GM19438 (cell line): ENCODE measurements at regions not wholly inside any gene's neighbourhood (a gene's known extent, or its start where the extent isn't known, plus 50 kb on each side); places are given as distances from the start of the nearest gene placed in this dataset.

Source experiments
- ATAC-seq: cut with Tn5 transposase; IDR thresholded peaks from one replicate; pipeline ENCODE4 v1.9.1; 2021; ENCODE audit warnings: low read depth; ENCODE audit not compliant: unreplicated experiment

DNA sequence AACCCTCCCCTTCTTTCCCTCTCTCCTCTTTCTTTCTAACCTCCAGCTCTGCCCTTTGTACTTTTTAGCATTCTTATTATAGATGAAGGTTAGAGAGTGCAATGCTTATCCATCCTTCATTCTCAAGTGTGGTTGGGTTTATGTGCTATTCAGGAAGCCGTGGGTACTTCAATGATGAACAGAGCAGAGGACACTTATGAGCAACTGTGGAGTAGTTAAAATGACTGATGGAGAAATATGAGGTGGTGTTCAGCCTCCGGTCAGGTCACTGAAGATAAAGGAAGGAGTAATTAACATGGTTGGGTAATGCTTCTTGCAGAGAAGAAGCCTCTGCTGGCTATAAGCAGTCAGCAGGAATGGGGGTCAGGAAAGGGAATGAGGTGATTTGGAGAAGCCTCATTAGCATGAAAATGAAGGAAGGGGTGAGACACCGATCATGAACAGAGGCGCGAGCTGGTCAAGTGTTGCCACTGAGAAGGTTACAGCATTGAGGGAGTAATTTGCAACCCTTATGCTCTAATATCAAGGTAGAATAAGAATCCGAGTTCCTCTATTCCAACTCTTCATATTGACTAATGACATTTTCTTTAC is 174.7 kb downstream of the LPIN1 start:
- ATAC-seq, result no peak

DNA sequence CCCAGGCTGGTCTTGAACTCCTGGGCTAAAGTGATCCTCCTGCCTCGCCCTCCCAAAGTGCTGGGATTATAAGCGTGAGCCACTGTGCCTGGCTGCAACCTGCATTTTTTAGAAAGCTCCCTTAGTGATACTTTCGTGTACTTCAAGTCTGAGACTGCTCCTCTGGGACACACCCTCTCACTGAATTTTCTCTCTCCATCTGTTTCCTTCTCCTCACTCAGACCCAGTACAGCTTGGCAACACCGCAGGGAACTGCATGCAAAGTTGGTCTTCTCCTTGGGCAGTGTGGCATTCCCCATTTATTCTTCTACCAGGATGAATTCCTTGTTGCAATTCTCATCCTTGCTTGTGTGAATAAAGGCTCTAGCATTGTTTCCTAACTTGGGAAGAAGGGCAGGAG is 175.9 kb downstream of the LPIN1 start:
- no peak for ATAC-seq

DNA sequence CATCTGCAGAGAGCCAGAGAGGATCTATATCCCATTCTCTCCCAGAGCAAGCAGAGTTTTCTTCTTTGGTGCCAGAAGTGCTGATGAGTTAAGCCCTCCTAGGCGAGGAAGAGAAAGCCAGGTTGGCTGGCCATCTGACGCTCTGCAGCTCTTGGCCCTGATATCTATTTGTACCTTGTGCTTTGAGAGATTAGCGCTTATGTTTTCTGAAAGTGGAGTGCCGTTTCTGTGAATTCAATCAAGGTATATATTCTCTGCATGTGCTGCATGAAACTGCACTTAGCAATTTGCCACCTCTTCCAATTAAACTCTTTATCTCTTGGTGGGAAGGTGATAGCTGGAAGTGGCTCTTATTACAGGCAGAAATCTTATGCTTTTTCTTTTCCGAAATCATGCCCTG is 177.5 kb downstream of the LPIN1 start:
- no peak for ATAC-seq

DNA sequence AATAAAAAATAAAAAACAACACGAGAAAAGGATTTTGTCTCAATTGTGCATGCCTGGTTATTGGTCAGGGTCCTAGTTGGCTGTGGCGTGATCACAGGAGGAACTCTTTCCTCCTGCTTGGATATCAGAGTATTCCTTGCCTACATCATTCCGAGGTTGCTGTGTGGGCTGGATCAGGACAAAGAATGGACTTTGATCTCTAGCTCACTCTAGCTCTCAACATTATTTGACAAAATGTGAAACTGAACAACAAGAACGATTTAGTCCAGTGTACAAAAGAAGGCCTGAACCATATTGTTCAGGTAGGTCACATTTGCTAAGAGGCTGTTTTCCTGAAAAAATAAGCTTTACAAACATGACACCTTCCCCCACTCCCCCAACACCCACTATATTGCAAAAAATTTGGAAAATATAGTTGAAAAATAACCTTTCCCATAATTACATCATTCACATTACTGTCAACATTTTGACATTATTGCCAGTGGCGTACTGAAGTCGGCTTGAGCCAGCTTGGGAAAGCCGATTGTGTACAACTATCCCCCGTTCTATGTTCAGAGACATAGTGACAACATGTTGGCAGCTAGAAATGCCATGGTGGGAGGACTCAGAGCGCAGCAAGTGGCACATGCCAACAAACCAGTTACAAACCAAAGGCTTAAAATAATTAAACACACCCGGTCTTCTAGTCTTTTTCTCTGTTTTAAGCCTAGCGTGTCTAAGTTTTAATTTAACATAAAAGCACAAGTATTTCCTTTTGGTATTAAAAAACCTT is 179.0 kb downstream of the LPIN1 start:
- ATAC-seq, result no peak

DNA sequence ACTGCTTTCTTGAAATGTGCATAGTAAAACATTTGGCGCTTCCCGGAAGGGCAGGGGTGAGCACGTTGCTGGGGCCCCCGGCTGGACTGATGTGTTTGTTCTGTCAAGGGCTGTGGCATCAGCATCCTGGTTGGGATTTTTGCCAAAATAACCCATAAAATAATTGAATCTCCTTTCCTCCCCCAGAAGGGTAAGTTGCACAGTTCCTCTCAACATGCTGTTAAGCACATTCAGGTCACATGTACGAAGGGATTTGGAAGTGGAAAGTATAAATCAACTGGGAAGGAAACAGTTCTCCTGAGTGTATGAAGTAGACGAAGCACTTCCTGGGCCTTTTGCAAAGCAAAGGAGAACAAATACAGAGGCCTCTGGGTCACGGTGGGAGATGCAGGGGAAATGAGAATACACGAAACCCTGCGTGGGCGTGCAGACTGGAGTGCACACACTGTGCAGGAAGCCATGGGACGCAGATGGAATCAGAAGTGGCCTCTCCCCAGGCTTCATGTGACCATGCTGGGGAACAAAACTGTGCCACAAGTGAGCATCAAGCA is 183.9 kb downstream of the LPIN1 start:
- no peak for ATAC-seq

DNA sequence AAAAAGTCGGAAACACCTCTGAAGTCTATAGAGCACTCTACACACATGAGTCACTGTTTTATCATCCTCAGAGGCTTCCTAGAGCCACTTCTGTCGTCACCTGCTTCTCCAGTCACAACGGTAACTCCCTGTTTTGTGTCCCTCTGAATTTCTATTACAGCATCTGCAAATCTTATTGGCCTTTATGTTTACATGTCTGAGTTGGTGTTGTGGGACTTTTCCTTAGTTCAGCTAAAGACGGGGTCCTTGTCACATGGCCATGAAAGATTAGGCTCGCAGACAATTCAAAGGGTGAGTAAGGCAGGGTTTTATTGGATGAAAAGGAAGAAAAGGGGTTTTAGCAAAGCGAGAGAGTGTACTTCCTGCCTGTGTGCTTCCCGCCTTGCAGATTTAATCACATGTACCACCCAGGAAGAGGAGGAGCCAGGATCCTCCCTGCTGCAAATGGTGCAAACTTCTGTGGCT is 185.6 kb downstream of the LPIN1 start:
- ATAC-seq, result no peak

DNA sequence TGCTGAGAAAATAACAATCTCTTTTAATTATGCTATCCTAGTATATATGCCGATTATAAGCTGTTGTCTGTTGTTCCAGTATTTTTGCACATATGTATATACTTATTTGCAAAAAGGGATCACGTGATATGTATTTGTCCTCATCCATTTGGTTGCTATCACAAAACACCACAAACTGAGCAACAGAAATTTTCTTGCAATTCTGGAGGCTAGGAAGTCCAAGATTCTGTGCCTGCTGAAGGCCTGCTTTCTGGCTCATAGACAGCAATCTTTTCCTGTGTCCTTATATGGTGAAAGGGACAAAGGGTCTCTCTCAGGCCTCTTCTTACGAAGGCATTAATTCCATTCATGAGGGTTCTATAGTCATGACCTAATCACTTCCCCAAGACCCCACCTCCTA is 186.5 kb downstream of the LPIN1 start:
- no peak for ATAC-seq

DNA sequence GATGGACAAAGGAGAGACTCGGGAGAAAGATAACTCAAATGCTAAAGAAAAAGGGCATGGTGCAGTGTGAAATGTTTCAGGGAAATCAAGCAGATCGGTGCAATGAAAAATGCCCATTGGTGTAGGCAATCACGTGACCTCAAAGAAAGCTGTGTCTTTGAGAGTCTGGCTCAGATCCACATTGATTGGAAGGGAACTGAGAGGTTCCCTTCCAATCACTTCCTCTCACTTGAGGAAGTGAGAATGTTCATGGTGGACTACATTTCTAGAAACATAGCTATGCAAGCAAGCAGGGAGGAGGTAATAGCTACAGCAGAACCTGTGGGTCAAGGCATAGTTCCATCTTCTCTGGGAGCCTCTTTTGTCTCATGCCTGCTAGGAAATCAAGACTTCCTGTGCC is 187.4 kb downstream of the LPIN1 start:
- ATAC-seq, result peak; percentile 82

DNA sequence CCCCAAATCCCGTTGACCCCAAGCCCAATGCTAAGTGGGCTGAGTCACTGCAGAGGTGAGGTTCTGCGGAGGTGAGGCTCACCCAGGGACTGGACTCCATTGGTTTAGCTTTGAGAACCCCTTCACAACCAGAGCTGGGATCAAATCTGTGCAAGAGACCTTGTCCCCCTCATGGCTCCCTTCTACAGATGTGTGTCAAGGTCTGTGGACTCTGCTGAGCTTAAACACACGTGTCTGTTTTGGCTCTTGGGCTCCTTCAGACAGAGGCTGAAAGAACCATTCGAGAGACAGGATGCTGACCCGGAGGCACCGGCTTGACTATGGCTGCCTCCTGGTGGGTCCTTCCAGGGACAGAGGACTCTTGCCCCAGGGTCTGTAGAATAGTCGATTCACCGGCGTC is 190.3 kb downstream of the LPIN1 start:
- ATAC-seq, result no peak

DNA sequence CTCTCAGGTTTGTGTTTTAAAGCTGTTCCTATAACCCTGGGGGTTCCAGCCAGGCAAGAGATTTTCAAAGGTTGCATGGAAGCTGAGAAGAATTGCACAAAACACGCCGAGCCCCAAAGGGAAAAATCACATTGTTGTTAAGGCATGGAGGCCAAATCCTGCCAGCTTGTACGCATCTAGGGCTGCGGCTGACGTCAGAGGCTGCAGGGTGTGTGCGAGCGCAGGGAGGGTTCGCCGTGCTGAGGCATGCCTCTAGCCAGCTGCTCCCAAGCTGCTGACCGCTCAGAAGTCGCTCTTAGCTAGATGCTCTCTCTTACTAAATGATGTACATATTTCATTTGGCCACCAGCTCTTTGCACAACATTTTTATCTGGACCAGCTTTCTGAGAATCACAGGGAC is 191.8 kb downstream of the LPIN1 start:
- ATAC-seq, result no peak

DNA sequence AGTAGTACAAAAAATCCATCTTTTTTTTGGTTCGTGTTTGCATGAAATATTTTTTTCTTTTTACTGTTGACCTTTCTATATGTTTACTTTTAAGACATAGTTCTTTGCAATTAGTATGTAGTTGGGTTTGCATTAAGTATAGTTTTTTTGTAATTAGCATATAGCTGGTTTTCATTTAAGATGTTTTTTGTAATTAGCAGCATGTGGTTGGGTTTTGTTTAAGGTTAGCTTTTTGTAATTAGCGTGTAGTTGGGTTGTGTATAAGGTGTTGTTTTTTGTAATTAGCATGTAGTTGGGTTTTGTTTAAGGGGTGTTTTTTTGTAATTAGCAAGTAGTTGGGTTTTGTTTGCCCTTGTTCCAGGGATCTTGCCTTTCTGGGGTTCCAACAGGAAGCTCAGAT is 193.1 kb downstream of the LPIN1 start:
- no peak for ATAC-seq

DNA sequence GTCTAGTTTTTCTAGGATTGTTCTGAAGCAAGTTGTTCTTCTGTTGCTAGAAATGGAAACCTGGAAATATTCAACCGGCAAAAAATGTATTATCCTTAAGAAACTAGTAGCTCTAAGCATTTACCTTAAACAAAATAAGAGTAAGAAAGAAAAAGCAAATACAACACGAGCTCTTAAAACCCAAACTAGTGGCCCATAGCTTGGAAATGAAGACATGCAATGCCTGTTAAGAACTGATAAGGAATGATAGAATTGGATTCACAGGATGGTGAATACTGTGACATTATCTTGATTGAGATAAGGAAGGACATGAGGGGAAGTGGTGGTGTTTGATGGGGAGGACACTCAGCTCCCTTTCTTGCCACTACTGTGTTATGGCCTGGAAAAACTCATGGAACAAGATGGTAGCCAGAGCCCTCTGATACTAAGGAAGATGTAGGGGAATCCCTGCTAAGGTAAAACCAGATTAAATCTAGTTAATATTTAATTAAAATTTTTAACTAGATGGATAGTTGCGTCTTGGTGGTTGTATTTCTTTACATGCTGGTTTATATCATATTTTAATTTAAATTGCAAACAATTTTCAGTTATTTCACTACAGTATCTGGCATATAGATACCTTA is 193.8 kb downstream of the LPIN1 start:
- no peak for ATAC-seq

DNA sequence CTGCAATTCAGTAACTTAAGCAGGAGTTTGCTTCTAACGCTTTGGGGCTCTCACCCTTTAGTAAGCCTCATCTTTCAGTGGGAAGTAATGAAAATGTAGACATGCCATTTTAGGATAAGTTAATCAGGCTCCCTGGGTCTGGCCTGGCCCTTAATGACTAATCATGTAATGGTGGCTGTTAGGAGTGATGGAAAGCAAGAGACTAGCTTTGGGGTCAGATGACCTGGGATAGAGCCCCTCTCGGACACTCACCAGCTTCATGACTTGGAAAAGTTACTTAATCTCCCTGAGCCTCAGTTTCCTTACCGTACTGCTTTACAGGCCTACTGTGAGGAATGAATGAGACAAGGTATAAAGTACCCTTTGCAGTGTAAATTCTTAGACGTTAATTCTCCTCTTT is 194.4 kb downstream of the LPIN1 start:
- ATAC-seq, result no peak

DNA sequence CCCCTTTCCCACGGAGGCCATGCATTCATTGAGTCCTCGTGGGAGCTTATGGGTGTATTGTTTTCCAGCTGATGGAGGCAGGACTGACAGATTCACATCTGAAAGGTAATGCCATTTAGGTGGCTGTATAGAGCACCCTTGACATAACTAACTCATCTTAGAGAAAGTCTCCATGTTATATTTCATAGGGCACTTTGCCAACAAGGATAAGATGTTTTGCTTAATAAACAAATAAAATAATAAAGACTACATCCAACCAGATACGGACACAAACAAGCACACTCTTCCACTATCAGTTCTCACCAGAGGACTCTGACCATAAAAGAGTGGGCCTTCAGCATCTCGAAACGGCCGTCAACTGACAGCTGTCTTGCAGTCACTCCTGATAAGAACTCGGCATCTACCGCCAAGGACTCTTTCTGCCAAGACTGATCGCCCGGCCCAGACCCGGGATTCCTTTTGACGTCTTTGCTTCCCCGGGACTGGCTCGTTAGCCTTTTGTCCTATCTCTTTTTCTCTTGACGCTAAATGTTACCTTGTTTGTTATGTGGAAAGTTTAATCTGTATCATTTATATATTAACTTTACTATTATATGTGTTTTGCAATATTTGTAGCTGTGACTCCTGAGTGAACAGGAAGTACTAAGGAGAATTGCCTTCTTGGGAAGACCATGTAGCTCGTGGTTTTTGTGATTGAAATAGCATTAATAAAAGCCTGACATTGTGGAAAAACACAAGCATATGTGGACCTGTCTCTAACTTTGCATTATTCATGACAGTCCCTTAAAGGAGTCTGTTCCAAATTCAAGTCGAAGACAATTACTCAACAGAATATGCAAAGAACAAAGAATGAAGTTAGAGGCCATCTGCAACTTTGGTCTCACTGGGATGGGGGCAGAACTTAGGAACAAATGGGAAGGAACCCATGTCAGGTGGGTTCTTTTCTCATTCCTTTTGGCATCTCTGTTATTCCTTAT is 195.1 kb downstream of the LPIN1 start:
- ATAC-seq, result no peak

DNA sequence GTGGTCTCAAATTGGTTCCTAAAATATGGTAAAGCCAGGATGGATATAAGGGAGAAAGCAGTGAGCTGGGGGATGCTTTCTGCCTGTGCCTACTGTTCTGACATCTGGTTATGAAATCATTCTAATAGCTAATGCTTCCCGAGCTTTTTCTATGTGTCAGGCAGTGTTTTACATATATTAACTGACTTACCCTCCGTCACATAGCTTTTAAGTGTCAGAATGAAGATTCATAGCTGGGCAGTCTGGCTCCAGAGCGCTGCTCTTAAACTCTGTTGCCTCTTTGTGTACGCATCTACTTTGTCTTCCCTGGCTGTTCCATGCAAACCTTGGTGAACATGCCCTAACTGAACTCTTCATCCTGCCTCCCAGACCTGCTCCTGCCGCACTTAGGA is 195.7 kb downstream of the LPIN1 start:
- no peak for ATAC-seq

DNA sequence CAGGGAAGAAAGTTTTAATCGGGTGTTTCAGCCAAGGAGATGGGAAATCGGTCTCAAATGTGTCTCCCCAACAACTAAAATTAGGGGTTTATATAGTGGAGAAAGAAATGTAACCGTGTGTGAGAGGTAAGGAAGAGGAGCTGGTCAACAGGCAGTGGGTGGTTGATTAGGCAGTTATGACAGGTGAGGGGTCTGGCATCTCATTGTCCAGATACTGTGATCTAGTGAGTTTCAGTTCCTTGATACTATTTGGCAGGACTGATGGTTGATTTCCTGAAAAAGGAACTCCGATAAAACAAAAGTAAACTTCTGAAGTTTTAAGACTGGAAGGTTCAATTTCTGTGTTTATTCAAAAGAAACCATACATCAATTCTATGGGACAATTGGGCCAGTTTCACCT is 197.9 kb downstream of the LPIN1 start:
- ATAC-seq, result no peak

DNA sequence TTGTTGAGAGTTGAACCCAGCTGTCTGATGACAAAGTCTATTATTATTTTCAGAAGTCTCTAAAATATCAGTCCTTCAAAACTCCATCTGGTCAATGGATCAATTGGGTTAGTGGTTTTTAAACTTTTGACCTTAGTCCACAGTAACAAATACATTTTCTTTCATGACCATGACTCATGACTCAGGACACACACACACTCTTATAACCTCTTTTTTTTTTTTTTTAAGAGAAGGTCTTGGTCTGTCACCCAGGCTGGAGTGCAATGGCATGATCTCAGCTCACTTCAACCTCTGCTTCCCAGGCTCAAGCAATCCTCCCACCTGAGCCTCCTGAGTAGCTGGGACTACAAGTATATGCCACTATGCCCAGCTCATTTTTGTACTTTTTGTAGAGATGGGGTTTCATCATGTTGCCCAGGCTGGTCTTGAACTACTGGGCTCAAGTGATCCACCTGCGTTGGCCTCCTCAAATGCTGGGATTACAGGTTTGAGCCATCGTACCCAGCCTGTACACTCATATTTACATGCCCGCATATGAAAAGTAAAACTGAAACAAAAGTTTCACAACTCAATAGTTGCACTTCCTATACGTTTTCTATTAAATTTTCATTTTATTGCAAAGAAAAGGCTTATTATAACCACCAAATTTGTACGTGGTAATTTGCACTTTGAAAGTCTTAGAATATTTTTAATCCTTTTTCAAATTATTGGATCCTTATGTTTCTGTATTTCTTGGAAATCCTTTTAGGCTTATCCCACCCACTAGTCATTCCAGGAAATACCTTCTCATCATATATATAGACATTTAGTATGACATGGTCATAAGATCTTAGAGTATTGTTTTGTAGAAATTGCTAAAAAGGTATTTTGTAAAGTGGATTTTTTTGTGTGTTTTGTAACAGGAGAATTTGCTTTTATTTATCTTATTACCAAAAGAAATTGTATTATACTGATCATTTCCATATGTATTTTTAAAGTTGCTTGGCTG is 199.0 kb downstream of the LPIN1 start:
- peak; percentile 95 for ATAC-seq

DNA sequence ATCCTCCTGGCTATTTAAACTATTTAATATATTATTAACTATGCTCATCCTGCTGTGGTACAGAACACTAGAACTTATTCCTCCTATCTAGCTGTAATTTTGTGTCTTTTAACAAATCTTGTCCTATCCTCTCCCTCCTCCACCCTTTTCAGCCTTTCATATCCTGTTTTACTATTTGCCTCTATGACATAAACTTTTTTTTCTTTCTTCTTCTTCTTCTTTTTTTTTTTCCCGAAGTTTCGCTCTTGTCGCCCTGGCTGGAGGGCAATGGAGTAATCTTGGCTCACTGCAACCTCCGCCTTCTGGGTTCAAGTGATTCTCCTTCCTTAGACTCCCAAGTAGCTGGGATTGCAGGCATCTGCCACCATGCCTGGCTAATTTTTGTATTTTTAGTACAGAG is 201.5 kb downstream of the LPIN1 start:
- ATAC-seq, result no peak

DNA sequence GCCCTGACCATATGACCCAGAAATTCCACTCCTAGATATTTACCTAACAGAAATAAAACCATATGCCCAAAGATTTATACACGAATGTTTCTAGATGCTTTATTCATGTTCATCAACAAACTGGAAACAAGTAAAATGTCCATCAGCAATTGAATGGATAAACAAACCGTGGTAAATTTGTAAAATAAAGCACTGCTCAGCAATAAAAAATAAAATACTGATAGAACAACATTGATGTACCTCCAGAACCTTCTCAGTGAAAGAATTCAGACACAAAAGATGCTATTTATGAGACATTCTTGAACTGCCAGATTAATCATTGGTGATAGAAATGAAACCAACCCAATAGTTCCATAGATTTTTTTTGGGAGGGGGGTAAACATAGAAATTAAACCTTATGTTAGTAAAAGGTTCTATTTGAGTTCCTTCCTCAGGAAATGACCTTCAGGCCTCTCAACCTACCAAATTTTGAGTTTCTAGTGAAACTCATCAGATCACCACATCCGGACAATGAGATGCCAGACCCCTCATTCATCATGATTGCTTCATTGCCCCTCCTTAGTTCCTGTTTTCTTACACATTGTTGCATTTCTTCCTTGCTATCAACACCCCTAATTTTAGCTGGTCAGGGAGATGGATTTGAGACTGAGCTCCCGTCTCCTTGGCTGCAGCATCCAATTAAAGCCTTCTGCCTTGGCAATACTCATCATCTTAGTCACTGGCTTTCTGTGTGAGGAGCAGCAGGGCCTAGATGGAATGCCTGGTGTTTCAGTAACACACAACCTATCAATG is 203.5 kb downstream of the LPIN1 start:
- no peak for ATAC-seq
